CD14-positive monocyte (primary cell): ENCODE measurements at regions not wholly inside any gene's neighbourhood (a gene's known extent, or its start where the extent isn't known, plus 50 kb on each side); places are given as distances from the start of the nearest gene placed in this dataset.

Experiments used
- DNase-seq, 3 donors: peaks; one replicate each; pipeline ENCODE4 v3.0.0-alpha.2; 2011 to 2022
- H2AFZ ChIP-seq: 2 replicates; pipeline ENCODE4 v1.6.0; 2012; ENCODE audit warnings: mild to moderate bottlenecking, low read depth, low read length, inconsistent platforms; ENCODE audit not compliant: insufficient read depth, poor library complexity, severe bottlenecking
- H3K27ac ChIP-seq, 2 donors: 1 replicate in 1 of 2; 2 replicates in 1 of 2; pipeline ENCODE4 v1.5.1; 2012 to 2013; ENCODE audit warnings: low read length in 2 of 2, control low read depth in 1 of 2, inconsistent platforms in 1 of 2, low read depth in 1 of 2, mild to moderate bottlenecking in 1 of 2
- H3K27me3 ChIP-seq, 2 donors: one replicate each; pipeline versions ENCODE4 v1.6.0 to v1.6.1; 2011 to 2013; ENCODE audit warnings: low read length in 2 of 2; ENCODE audit not compliant: control insufficient read depth in 2 of 2, insufficient read depth in 2 of 2
- H3K36me3 ChIP-seq, 2 donors: replicated peaks in 1 of 2; 1 replicate in 1 of 2; 2 replicates in 1 of 2; pipeline versions ENCODE4 v1.5.1 to v1.6.1; 2012 to 2013; ENCODE audit warnings: low read length in 2 of 2, control low read depth in 1 of 2, inconsistent platforms in 1 of 2, mild to moderate bottlenecking in 1 of 2; ENCODE audit not compliant: insufficient read depth in 2 of 2, control insufficient read depth in 1 of 2
- H3K4me1 ChIP-seq, 2 donors: 1 replicate in 1 of 2; 2 replicates in 1 of 2; pipeline versions ENCODE4 v1.5.1 to v1.6.1; 2012 to 2013; ENCODE audit warnings: low read length in 2 of 2, control low read depth in 1 of 2, inconsistent platforms in 1 of 2, mild to moderate bottlenecking in 1 of 2, moderate library complexity in 1 of 2; ENCODE audit not compliant: insufficient read depth in 2 of 2, control insufficient read depth in 1 of 2
- H3K4me2 ChIP-seq: replicated peaks from 2 replicates; pipeline ENCODE3; 2012; ENCODE audit warnings: low read length, moderate library complexity, mild to moderate bottlenecking; ENCODE audit not compliant: poor library complexity, severe bottlenecking; ENCODE audit errors: extremely low read depth
- H3K4me3 ChIP-seq, 3 experiments: fragments of 200-600 bp in 1 of 3; sonication (generic) in 1 of 3; replicated peaks in 1 of 3; 1 replicate in 2 of 3; 2 replicates in 1 of 3; pipeline ENCODE4 v1.5.1; 2011 to 2013; ENCODE audit warnings: low read length in 3 of 3, mild to moderate bottlenecking in 3 of 3, control low read depth in 2 of 3, low read depth in 2 of 3, inconsistent platforms in 1 of 3, moderate library complexity in 1 of 3
- H3K79me2 ChIP-seq: 2 replicates; pipeline ENCODE4 v1.6.0; 2012; ENCODE audit warnings: mild to moderate bottlenecking, control low read depth, inconsistent platforms, low read length, moderate library complexity; ENCODE audit not compliant: insufficient read depth
- H3K9ac ChIP-seq: 2 replicates; pipeline ENCODE4 v1.6.0; 2017; ENCODE audit warnings: low read length, mild to moderate bottlenecking; ENCODE audit not compliant: insufficient read depth, poor library complexity, severe bottlenecking
- H3K9me3 ChIP-seq, 2 donors: replicated peaks in 1 of 2; 1 replicate in 1 of 2; 2 replicates in 1 of 2; pipeline versions ENCODE4 v1.5.1 to v1.6.1; 2012 to 2013; ENCODE audit warnings: low read length in 2 of 2, control low read depth in 1 of 2; ENCODE audit not compliant: control insufficient read depth in 1 of 2, insufficient read depth in 1 of 2
- H4K20me1 ChIP-seq: 2 replicates; pipeline ENCODE4 v1.6.0; 2012; ENCODE audit warnings: mild to moderate bottlenecking, low read length, control low read depth, moderate library complexity; ENCODE audit not compliant: insufficient read depth
- H3K27ac Mint-ChIP-seq, 7 donors: one replicate each; pipeline ENCODE4 v1.8.0; 2020; ENCODE audit warnings: mild to moderate bottlenecking in 7 of 7, mixed read lengths in 7 of 7, moderate library complexity in 6 of 7, inconsistent platforms in 2 of 7
- H3K27me3 Mint-ChIP-seq, 3 donors: one replicate each; pipeline ENCODE4 v1.8.0; 2021 to 2022; ENCODE audit warnings: low read depth in 3 of 3, mild to moderate bottlenecking in 3 of 3, mixed read lengths in 3 of 3, moderate library complexity in 3 of 3, inconsistent platforms in 1 of 3
- H3K36me3 Mint-ChIP-seq, 2 donors: one replicate each; pipeline ENCODE4 v1.8.0; 2020; ENCODE audit warnings: mixed read lengths in 2 of 2, inconsistent platforms in 1 of 2, mild to moderate bottlenecking in 1 of 2
- H3K4me1 Mint-ChIP-seq: one replicate; pipeline ENCODE4 v1.8.0; 2020; ENCODE audit warnings: mild to moderate bottlenecking, mixed read lengths
- H3K4me3 Mint-ChIP-seq, 2 donors: one replicate each; pipeline ENCODE4 v1.8.0; 2020; ENCODE audit warnings: mild to moderate bottlenecking in 2 of 2, mixed read lengths in 2 of 2, moderate library complexity in 1 of 2
- H3K9me3 Mint-ChIP-seq, 7 donors: one replicate each; pipeline ENCODE4 v1.8.0; 2020 to 2022; ENCODE audit warnings: mixed read lengths in 7 of 7, mild to moderate bottlenecking in 6 of 7, moderate library complexity in 6 of 7, inconsistent platforms in 2 of 7
- CTCF ChIP-seq: fragments of 200-600 bp; IDR thresholded peaks from one replicate; pipeline ENCODE4 v1.8.0; 2022; ENCODE audit warnings: antibody characterized with exemption, mild to moderate bottlenecking
- WGBS: methylation state at CpG from one replicate; pipeline ENCODE4 v1.1.5; 2013; ENCODE audit warnings: missing lambda C conversion rate; ENCODE audit not compliant: insufficient coverage; 5-methylcytosine and 5-hydroxymethylcytosine counted together
- intact Hi-C, 2 donors: fragments of 100-400 bp; cut with micrococcal nuclease; formaldehyde crosslinking; loops; one replicate each; pipeline versions ENCODE4 v1.15.0 to v1.15.1; 2023

DNA sequence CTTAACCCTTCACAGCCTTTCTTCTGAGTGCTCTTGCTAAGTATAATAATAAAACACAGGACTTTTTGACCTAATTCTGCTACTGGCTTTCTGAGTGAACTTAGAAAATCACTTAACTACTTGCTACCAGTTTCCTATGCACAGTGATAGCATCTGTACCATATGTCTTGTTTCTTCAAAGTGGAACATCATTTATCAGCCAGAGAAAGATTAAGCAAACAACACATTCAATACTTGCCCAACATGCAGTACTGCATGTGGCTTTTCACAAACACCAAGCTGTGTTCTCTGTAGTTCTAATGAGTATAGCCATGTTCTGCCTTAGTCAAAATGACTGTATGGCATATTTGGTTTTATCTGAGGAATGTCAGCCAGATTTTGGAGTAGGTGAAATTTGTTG, 1286.6 kb upstream of the ZEB2 start:
- no peak overlapping the region for H3K4me2 ChIP-seq
- no peak overlapping the region for H3K27ac ChIP-seq
- peaks cover 12 to 14% of the 10 kb centered on the region in 2 donors for H3K4me1 ChIP-seq
- Mint-ChIP-seq H3K4me3 (no peak overlapping the region), H3K4me1 (peaks cover 17% of the 10 kb centered on the region), H3K9me3 (peaks cover 0 to 5% (median 0%) of the 10 kb centered on the region in 7 donors), H3K27ac (no peak overlapping the region), H3K36me3 (no peaks in the 10 kb centered on the region), H3K27me3 (no peaks in the 10 kb centered on the region)
- H4K20me1 ChIP-seq, result no peaks in the 10 kb centered on the region
- no peak overlapping the region for H3K4me3 ChIP-seq
- H3K9ac ChIP-seq, result no peak overlapping the region
- no peaks in the 10 kb centered on the region for H3K9me3 ChIP-seq
- intact Hi-C loops, result no loop called here
- H3K36me3 ChIP-seq, result no peaks in the 10 kb centered on the region
- no peaks in the 10 kb centered on the region for H3K27me3 ChIP-seq
- DNase-seq, result no peak
- no peaks in the 10 kb centered on the region for H3K79me2 ChIP-seq
- no peak overlapping the region for H2AFZ ChIP-seq
- no peak for TF ChIP-seq CTCF

- Mint-ChIP-seq H3K36me3 (no peaks in the 10 kb centered on the region), H3K27me3 (no peaks in the 10 kb centered on the region), H3K4me3 (no peak overlapping the region), H3K9me3 (peaks cover 0 to 4% (median 1%) of the 10 kb centered on the region in 7 donors), H3K4me1 (no peaks in the 10 kb centered on the region), H3K27ac (no peak overlapping the region)
- H3K9ac ChIP-seq, result no peak overlapping the region
- no peaks in the 10 kb centered on the region for H3K79me2 ChIP-seq
- DNase-seq, result no peak
- no peaks in the 10 kb centered on the region for H3K9me3 ChIP-seq
- H3K27ac ChIP-seq, result no peak overlapping the region
- no peaks in the 10 kb centered on the region for H3K27me3 ChIP-seq
- no peaks in the 10 kb centered on the region for H3K36me3 ChIP-seq
- TF ChIP-seq CTCF, result no peak
- H3K4me1 ChIP-seq, result no peaks in the 10 kb centered on the region
- WGBS, result no CpG with 5 or more reads among the region's 1 CpG
- no peak overlapping the region for H3K4me2 ChIP-seq
- H2AFZ ChIP-seq, result no peak overlapping the region
- intact Hi-C loops, result no loop called here
- no peaks in the 10 kb centered on the region for H4K20me1 ChIP-seq
- no peak overlapping the region for H3K4me3 ChIP-seq
Measured at GRCh38 chr2:145802133-145802532, 1282.2 kb upstream of the ZEB2 start.
